Mesendoderm (in vitro differentiated cells): ENCODE measurements at regions not wholly inside any gene's neighbourhood (a gene's known extent, or its start where the extent isn't known, plus 50 kb on each side); places are given as distances from the start of the nearest gene placed in this dataset.

Source experiments
- DNase-seq: peaks from one replicate; pipeline ENCODE4 v3.0.0; 2013
- H2AK5ac ChIP-seq: 2 replicates; pipeline ENCODE4 v1.6.1; 2013; ENCODE audit warnings: low read length, inconsistent platforms
- H2BK120ac ChIP-seq: 2 replicates; pipeline ENCODE4 v1.6.1; 2013; ENCODE audit warnings: low read depth, mild to moderate bottlenecking, low read length, moderate library complexity, mixed read lengths
- H2BK15ac ChIP-seq: replicated peaks from 2 replicates; pipeline ENCODE4 v1.6.1; 2013; ENCODE audit warnings: low read depth, mild to moderate bottlenecking, moderate library complexity
- H2BK5ac ChIP-seq: 2 replicates; pipeline ENCODE4 v1.6.1; 2013; ENCODE audit warnings: low read length, inconsistent platforms
- H3K18ac ChIP-seq: 2 replicates; pipeline ENCODE4 v1.6.1; 2013; ENCODE audit warnings: mild to moderate bottlenecking, low read length, mixed read lengths
- H3K23ac ChIP-seq: one replicate; pipeline ENCODE4 v1.6.1; 2013; ENCODE audit warnings: low read length
- H3K27ac ChIP-seq: 2 replicates; pipeline ENCODE4 v1.5.1; 2013; ENCODE audit warnings: low read depth, mild to moderate bottlenecking, inconsistent platforms, low read length, moderate library complexity
- H3K27me3 ChIP-seq: 2 replicates; pipeline ENCODE4 v1.6.1; 2013; ENCODE audit warnings: low read length, control low read depth, mild to moderate bottlenecking, inconsistent platforms; ENCODE audit not compliant: insufficient read depth, poor library complexity
- H3K36me3 ChIP-seq: 2 replicates; pipeline ENCODE4 v1.6.1; 2013; ENCODE audit warnings: low read length, inconsistent platforms; ENCODE audit not compliant: control insufficient read depth, insufficient read depth
- H3K4ac ChIP-seq: one replicate; pipeline ENCODE4 v1.6.1; 2013; ENCODE audit warnings: low read depth, mild to moderate bottlenecking, low read length, moderate library complexity
- H3K4me1 ChIP-seq: 2 replicates; pipeline ENCODE4 v1.6.1; 2013; ENCODE audit warnings: low read depth, low read length, inconsistent platforms; ENCODE audit not compliant: control insufficient read depth
- H3K4me2 ChIP-seq: 2 replicates; pipeline ENCODE4 v1.6.1; 2013; ENCODE audit warnings: low read length
- H3K4me3 ChIP-seq: 2 replicates; pipeline ENCODE4 v1.5.1; 2013; ENCODE audit warnings: mild to moderate bottlenecking, low read length
- H3K56ac ChIP-seq: one replicate; pipeline ENCODE4 v1.6.1; 2013; ENCODE audit warnings: low read length
- H3K79me1 ChIP-seq: 2 replicates; pipeline ENCODE4 v1.6.1; 2013; ENCODE audit warnings: low read length, inconsistent platforms
- H3K79me2 ChIP-seq: 2 replicates; pipeline ENCODE4 v1.6.1; 2013; ENCODE audit warnings: mild to moderate bottlenecking, low read length; ENCODE audit not compliant: control insufficient read depth, insufficient read depth
- H3K9ac ChIP-seq: 2 replicates; pipeline ENCODE4 v1.6.1; 2013; ENCODE audit warnings: low read length, inconsistent platforms
- H4K5ac ChIP-seq: one replicate; pipeline ENCODE4 v1.6.1; 2013; ENCODE audit warnings: low read length
- H4K8ac ChIP-seq: one replicate; pipeline ENCODE4 v1.6.1; 2013; ENCODE audit warnings: low read depth, mild to moderate bottlenecking, control low read depth, low read length, moderate library complexity
- WGBS: extraction: QIAGEN DNeasy Blood & Tissue Kit; methylation state at CpG from one replicate; pipeline ENCODE4 v1.1.7; 2013; ENCODE audit warnings: low lambda C conversion rate, missing lambda C conversion rate; ENCODE audit not compliant: insufficient coverage; ENCODE audit errors: extremely low coverage; 5-methylcytosine and 5-hydroxymethylcytosine counted together

DNA sequence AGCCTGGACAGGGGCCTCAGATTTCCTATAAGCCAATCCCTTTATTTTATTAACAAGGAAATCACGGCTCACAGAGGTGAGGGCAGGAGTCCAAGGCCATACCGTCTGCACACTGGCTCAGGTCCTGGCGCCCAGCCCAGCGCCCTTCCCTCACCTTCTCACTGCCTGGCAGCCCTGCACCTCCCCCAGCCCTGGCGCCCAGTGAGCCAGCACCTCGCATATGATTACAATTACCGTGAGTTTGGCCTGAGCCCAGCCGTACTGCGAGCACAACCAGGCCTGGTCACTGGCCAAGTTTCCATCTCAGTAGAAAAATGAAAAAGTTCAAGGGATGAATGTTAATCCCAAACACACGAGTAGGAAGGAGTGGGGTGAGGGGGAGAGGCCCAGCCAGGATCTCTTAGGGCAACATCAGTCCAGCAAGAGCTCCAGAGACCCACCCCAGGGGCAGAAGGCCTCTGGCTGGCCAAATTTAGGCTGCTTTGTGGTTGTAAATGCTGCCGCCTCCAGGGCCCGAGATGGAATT, 68.4 kb downstream of the MCFD2 start:
- Histone ChIP-seq H2BK5ac (no peak overlapping the region), H3K4me1 (no peaks in the 10 kb centered on the region), H4K5ac (no peak overlapping the region), H3K9ac (no peak overlapping the region), H3K79me1 (no peaks in the 10 kb centered on the region), H3K56ac (no peak overlapping the region), H3K4me3 (no peak overlapping the region), H2AK5ac (no peak overlapping the region), H3K79me2 (no peaks in the 10 kb centered on the region), H2BK120ac (no peak overlapping the region), H3K27me3 (no peaks in the 10 kb centered on the region), H2BK15ac (no peak overlapping the region), H3K4ac (no peak overlapping the region), H3K4me2 (no peak overlapping the region), H3K18ac (no peak overlapping the region), H3K36me3 (no peaks in the 10 kb centered on the region), H3K27ac (no peak overlapping the region), H3K23ac (no peak overlapping the region), H4K8ac (no peak overlapping the region)
- DNase-seq, result no peak
- no CpG with 5 or more reads among the region's 12 CpGs for WGBS

DNA sequence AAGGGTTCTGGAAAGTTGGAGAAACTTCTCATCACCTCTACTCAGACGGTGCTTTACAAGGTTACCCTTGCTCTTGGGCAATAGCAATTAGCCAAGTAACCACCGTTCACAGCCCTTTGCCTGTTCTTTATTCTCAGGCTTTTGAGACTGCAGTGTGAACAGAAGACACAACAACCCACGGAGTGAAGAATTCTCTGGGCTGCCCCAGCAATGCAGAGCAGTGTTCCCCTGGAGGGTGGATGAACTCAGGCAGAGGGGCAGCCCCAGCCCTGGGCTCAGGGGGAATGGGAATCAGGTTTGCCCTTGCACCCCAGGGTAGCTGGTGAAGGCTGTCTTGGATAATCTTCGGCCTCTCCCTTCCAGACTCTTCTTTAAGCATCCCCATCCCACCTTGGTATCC, 69.1 kb downstream of the MCFD2 start:
- no peak overlapping the region for H3K56ac ChIP-seq
- no peaks in the 10 kb centered on the region for H3K79me2 ChIP-seq
- no peak overlapping the region for H3K27ac ChIP-seq
- H2BK120ac ChIP-seq, result no peak overlapping the region
- no peaks in the 10 kb centered on the region for H3K27me3 ChIP-seq
- no peak overlapping the region for H4K5ac ChIP-seq
- no peak for DNase-seq
- H3K9ac ChIP-seq, result no peak overlapping the region
- no peak overlapping the region for H3K4me3 ChIP-seq
- no peak overlapping the region for H3K4ac ChIP-seq
- H3K23ac ChIP-seq, result no peak overlapping the region
- no CpG with 5 or more reads among the region's 4 CpGs for WGBS
- H3K18ac ChIP-seq, result no peak overlapping the region
- no peaks in the 10 kb centered on the region for H3K4me1 ChIP-seq
- no peak overlapping the region for H2BK15ac ChIP-seq
- no peak overlapping the region for H3K4me2 ChIP-seq
- H3K79me1 ChIP-seq, result no peaks in the 10 kb centered on the region
- H4K8ac ChIP-seq, result no peak overlapping the region
- H3K36me3 ChIP-seq, result no peaks in the 10 kb centered on the region
- no peak overlapping the region for H2BK5ac ChIP-seq
- H2AK5ac ChIP-seq, result no peak overlapping the region

DNA sequence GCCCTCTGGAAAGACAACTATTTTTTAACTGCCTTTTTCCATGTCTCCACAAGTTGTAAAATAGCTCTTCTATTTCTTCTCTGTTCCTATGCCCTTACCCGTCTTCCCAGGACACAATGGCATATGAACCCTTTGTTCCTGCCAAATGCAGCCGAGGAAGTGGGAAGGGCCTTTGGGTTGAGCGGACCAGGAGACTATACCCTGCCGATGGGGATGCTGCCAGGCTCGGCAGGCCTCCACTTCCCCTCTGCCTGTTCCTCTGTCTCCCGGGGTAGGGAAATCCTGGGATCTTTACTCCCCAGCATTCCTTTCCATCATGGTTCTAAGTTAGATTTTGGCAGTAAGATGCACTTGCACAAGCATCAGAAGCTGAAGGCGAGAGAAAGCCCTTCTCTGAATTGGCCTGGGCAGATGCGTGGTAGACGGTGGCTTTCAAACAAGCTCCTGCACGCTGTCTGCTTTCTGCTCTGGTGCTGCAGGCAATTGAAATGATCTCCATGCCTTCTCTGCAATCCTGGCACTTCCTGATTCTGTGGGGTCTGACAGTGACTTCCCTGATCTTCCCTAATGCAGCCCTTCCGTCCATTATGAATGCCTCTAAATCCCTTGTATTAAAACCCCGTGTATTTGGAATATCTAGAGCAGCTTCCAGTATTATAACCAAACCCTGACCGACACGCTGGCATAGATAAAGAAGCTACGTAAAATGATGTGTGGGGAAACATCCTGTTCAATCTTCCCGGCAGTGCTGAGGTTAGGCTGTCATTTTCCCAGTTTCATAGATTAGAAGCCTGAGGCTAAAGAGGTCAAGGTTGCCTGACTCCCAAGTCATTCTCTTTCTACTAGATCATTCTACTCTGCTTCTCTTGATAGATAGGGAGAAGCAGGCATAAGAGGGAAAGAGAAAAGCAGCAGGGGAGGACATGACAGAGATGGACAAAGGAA, 69.8 kb downstream of the MCFD2 start:
- no peak overlapping the region for H4K5ac ChIP-seq
- H3K4ac ChIP-seq, result no peak overlapping the region
- WGBS, result no CpG with 5 or more reads among the region's 16 CpGs
- no peak overlapping the region for H2BK5ac ChIP-seq
- no peak overlapping the region for H2AK5ac ChIP-seq
- H2BK15ac ChIP-seq, result no peak overlapping the region
- no peak overlapping the region for H3K23ac ChIP-seq
- H3K9ac ChIP-seq, result no peak overlapping the region
- no peak overlapping the region for H2BK120ac ChIP-seq
- DNase-seq, result no peak
- no peak overlapping the region for H3K56ac ChIP-seq
- H3K4me1 ChIP-seq, result no peaks in the 10 kb centered on the region
- H3K27ac ChIP-seq, result no peak overlapping the region
- H3K27me3 ChIP-seq, result no peaks in the 10 kb centered on the region
- no peak overlapping the region for H3K4me3 ChIP-seq
- H3K79me2 ChIP-seq, result no peaks in the 10 kb centered on the region
- no peaks in the 10 kb centered on the region for H3K36me3 ChIP-seq
- no peaks in the 10 kb centered on the region for H3K79me1 ChIP-seq
- no peak overlapping the region for H3K4me2 ChIP-seq
- no peak overlapping the region for H4K8ac ChIP-seq
- no peak overlapping the region for H3K18ac ChIP-seq

DNA sequence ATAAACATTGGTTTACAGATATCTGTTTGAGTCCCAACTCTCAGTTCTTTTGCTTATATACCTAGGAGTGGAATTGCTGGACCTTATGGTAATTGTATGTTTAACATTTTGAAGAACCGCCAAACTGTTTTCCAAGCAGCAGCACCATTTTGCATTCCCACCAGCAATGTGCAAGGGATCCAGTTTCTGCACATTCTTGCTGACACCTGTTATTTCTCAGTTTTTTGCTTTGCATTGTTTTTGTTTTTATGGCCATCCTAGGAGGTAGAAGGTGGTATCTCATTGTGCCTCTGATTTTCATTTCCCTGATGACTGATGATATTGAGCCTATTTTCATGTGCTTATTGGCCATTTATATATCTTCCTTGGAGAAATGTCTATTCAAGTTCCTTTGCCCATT, 71.2 kb downstream of the MCFD2 start:
- Histone ChIP-seq H4K8ac (no peak overlapping the region), H3K79me1 (no peaks in the 10 kb centered on the region), H2AK5ac (no peak overlapping the region), H3K4ac (no peak overlapping the region), H2BK120ac (no peak overlapping the region), H3K4me1 (no peaks in the 10 kb centered on the region), H3K56ac (no peak overlapping the region), H3K79me2 (no peaks in the 10 kb centered on the region), H3K36me3 (no peaks in the 10 kb centered on the region), H3K4me2 (no peak overlapping the region), H3K18ac (no peak overlapping the region), H3K9ac (no peak overlapping the region), H2BK15ac (no peak overlapping the region), H3K4me3 (no peak overlapping the region), H2BK5ac (no peak overlapping the region), H3K27me3 (no peaks in the 10 kb centered on the region), H3K27ac (no peak overlapping the region), H4K5ac (no peak overlapping the region), H3K23ac (no peak overlapping the region)
- no CpG with 5 or more reads among the region's 1 CpG for WGBS
- DNase-seq, result no peak

DNA sequence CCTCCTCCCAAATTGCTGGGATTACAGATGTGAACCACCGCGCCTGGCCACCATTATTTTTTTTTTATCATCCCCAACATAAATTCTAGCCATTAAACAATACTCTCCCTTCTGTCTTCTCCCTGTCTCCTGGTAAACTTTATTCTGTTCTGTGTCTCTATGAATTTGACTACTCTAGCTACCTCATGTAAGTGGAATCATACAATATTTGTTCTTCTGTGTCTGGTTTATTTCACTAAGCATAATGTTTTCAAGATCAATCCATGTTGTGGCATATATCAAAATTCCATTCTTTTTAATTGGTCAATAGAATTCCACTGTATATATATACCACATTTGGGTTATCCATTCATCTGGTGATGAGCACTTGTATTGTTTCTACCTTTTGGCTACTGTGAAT, 71.6 kb downstream of the MCFD2 start:
- no peak overlapping the region for H4K8ac ChIP-seq
- no peaks in the 10 kb centered on the region for H3K27me3 ChIP-seq
- WGBS, result no CpG with 5 or more reads among the region's 2 CpGs

More for the DNA sequence above, 71.6 kb downstream of the MCFD2 start:
- H3K36me3 ChIP-seq, result no peaks in the 10 kb centered on the region
- H3K56ac ChIP-seq, result no peak overlapping the region
- H2BK120ac ChIP-seq, result no peak overlapping the region
- no peak overlapping the region for H2AK5ac ChIP-seq
- no peak overlapping the region for H3K4me3 ChIP-seq
- H3K9ac ChIP-seq, result no peak overlapping the region
- no peak overlapping the region for H3K27ac ChIP-seq
- no peaks in the 10 kb centered on the region for H3K4me1 ChIP-seq
- no peak overlapping the region for H3K23ac ChIP-seq
- DNase-seq, result no peak
- H2BK15ac ChIP-seq, result no peak overlapping the region
- no peak overlapping the region for H3K4me2 ChIP-seq
- H2BK5ac ChIP-seq, result no peak overlapping the region
- H3K79me2 ChIP-seq, result no peaks in the 10 kb centered on the region
- H4K5ac ChIP-seq, result no peak overlapping the region
- H3K18ac ChIP-seq, result no peak overlapping the region
- H3K4ac ChIP-seq, result no peak overlapping the region
- no peaks in the 10 kb centered on the region for H3K79me1 ChIP-seq
